Stimulated activated effector memory CD8-positive, alpha-beta T cell treated with anti-CD3 and anti-CD28 coated beads, Interleukin-12 subunit alpha, Interleukin-12 subunit beta, amount 100 ng/mL, for 72 hours (primary cell): ENCODE measurements at regions not wholly inside any gene's neighbourhood (a gene's known extent, or its start where the extent isn't known, plus 50 kb on each side); places are given as distances from the start of the nearest gene placed in this dataset.
"Not testable (repeated sequence)": the region's sequence is repeated elsewhere in the genome, so short reads cannot be mapped to it uniquely, and the experiment has no call there.

Experiments used
- ATAC-seq: fragments of 150-1000 bp; cut with Tn5 transposase; 2 replicates; pipeline ENCODE4 v1.10.0; 2021
- DNase-seq, 2 donors: peaks; one replicate each; pipeline ENCODE4 v3.0.0; 2021 to 2022; ENCODE audit warnings: low spot score in 2 of 2
- H3K27ac Mint-ChIP-seq: one replicate; pipeline ENCODE4 v1.8.0; 2022; ENCODE audit warnings: mild to moderate bottlenecking, mixed read lengths
- H3K36me3 Mint-ChIP-seq: one replicate; pipeline ENCODE4 v1.8.0; 2022; ENCODE audit warnings: mild to moderate bottlenecking, mixed read lengths
- H3K4me1 Mint-ChIP-seq: one replicate; pipeline ENCODE4 v1.8.0; 2022; ENCODE audit warnings: mixed read lengths
- H3K4me3 Mint-ChIP-seq: one replicate; pipeline ENCODE4 v1.8.0; 2022; ENCODE audit warnings: mild to moderate bottlenecking, mixed read lengths
- H3K9me3 Mint-ChIP-seq: one replicate; pipeline ENCODE4 v1.8.0; 2022; ENCODE audit warnings: mixed read lengths

- peaks cover under 1% of the 10 kb centered on the region for H3K9me3 Mint-ChIP-seq
- no peak overlapping the region for H3K4me3 Mint-ChIP-seq
- H3K27ac Mint-ChIP-seq, result no peak overlapping the region
- ATAC-seq, result no peak
- H3K4me1 Mint-ChIP-seq, result peaks cover 20% of the 10 kb centered on the region
- H3K36me3 Mint-ChIP-seq, result peaks cover 22% of the 10 kb centered on the region
- DNase-seq, result no peak
These were observed 52.0 kb downstream of the PRORP start for GRCh38 chr14:35174342-35174741.

GRCh38 chr14:35180179-35180578 is 57.8 kb downstream of the PRORP start:
- no peak for DNase-seq
- Mint-ChIP-seq H3K4me3 (no peak overlapping the region), H3K4me1 (peaks cover 15% of the 10 kb centered on the region), H3K9me3 (no peaks in the 10 kb centered on the region), H3K36me3 (peaks cover 11% of the 10 kb centered on the region), H3K27ac (peak overlapping the region; percentile 9)
- ATAC-seq, result no peak

- not testable (repeated sequence) for H3K27ac Mint-ChIP-seq, H3K9me3 Mint-ChIP-seq, H3K4me3 Mint-ChIP-seq, H3K4me1 Mint-ChIP-seq, ATAC-seq, DNase-seq
- peaks cover 17% of the 10 kb centered on the region for H3K36me3 Mint-ChIP-seq
These were observed 62.5 kb downstream of the PRORP start for GRCh38 chr14:35184891-35185290.

GRCh38 chr14:35189422-35189821 is 67.1 kb downstream of the PRORP start:
- peaks cover 8% of the 10 kb centered on the region for H3K4me1 Mint-ChIP-seq
- H3K27ac Mint-ChIP-seq, result no peak overlapping the region
- no peak for DNase-seq
- H3K36me3 Mint-ChIP-seq, result peaks cover 11% of the 10 kb centered on the region
- no peak for ATAC-seq
- H3K4me3 Mint-ChIP-seq, result no peak overlapping the region
- no peaks in the 10 kb centered on the region for H3K9me3 Mint-ChIP-seq

GRCh38 chr14:35193161-35193560 is 70.8 kb downstream of the PRORP start:
- Mint-ChIP-seq H3K9me3 (no peaks in the 10 kb centered on the region), H3K4me1 (peaks cover 26% of the 10 kb centered on the region), H3K27ac (no peak overlapping the region), H3K36me3 (peaks cover 5% of the 10 kb centered on the region), H3K4me3 (no peak overlapping the region)
- no peak for DNase-seq
- no peak for ATAC-seq

- not testable (repeated sequence) for H3K27ac Mint-ChIP-seq, H3K4me3 Mint-ChIP-seq, H3K9me3 Mint-ChIP-seq, H3K36me3 Mint-ChIP-seq, ATAC-seq, DNase-seq
- peaks cover 28% of the 10 kb centered on the region for H3K4me1 Mint-ChIP-seq
These were observed 71.8 kb downstream of the PRORP start for GRCh38 chr14:35194183-35194582.

- peak; percentile 83 for ATAC-seq
- Mint-ChIP-seq H3K36me3 (no peaks in the 10 kb centered on the region), H3K27ac (peak overlapping the region; percentile 14), H3K4me1 (peaks cover 36% of the 10 kb centered on the region), H3K9me3 (no peaks in the 10 kb centered on the region), H3K4me3 (peak overlapping the region; percentile 2)
- DNase-seq, result no peak
These were observed 74.2 kb downstream of the PRORP start for GRCh38 chr14:35196571-35196970.

- Mint-ChIP-seq H3K4me3 (peak overlapping the region; percentile 2), H3K36me3 (peaks cover under 1% of the 10 kb centered on the region), H3K4me1 (peaks cover 32% of the 10 kb centered on the region), H3K9me3 (no peaks in the 10 kb centered on the region), H3K27ac (peak overlapping the region; percentile 14)
- ATAC-seq (peak; percentile 95), DNase-seq (no peak)
These were observed 74.7 kb downstream of the PRORP start for GRCh38 chr14:35197015-35197414.

- ATAC-seq (peak; percentile 51), DNase-seq (no peak)
- Mint-ChIP-seq H3K4me1 (peaks cover 57% of the 10 kb centered on the region), H3K27ac (no peak overlapping the region), H3K9me3 (no peaks in the 10 kb centered on the region), H3K36me3 (peaks cover 6% of the 10 kb centered on the region), H3K4me3 (no peak overlapping the region)
These were observed 78.7 kb downstream of the PRORP start for GRCh38 chr14:35201066-35201465.

GRCh38 chr14:35202195-35202594 is 79.8 kb downstream of the PRORP start:
- H3K36me3 Mint-ChIP-seq, result peaks cover 6% of the 10 kb centered on the region
- H3K4me1 Mint-ChIP-seq, result peaks cover 50% of the 10 kb centered on the region
- ATAC-seq, result no peak
- peak overlapping the region; percentile 84 for H3K27ac Mint-ChIP-seq
- no peak overlapping the region for H3K4me3 Mint-ChIP-seq
- DNase-seq, result no peak
- no peaks in the 10 kb centered on the region for H3K9me3 Mint-ChIP-seq

GRCh38 chr14:35205737-35206136 is 83.4 kb downstream of the PRORP start:
- Mint-ChIP-seq H3K4me3 (no peak overlapping the region), H3K36me3 (peaks cover 6% of the 10 kb centered on the region), H3K27ac (peak overlapping the region; percentile 81), H3K4me1 (peaks cover 40% of the 10 kb centered on the region), H3K9me3 (no peaks in the 10 kb centered on the region)
- ATAC-seq (peak; percentile 35), DNase-seq (no peak)

GRCh38 chr14:35211067-35211466 is 81.1 kb upstream of the PSMA6 start:
- Mint-ChIP-seq H3K36me3 (no peaks in the 10 kb centered on the region), H3K9me3 (no peaks in the 10 kb centered on the region), H3K27ac (no peak overlapping the region), H3K4me1 (peaks cover 19% of the 10 kb centered on the region), H3K4me3 (no peak overlapping the region)
- DNase-seq (no peak), ATAC-seq (no peak)

- Mint-ChIP-seq H3K9me3 (no peaks in the 10 kb centered on the region), H3K27ac (peak overlapping the region; percentile 13)
- DNase-seq, result no peak
These were observed 79.6 kb upstream of the PSMA6 start for GRCh38 chr14:35212471-35213142.

GRCh38 chr14:35213143-35213788 is 78.9 kb upstream of the PSMA6 start:
- no peak overlapping the region for H3K4me3 Mint-ChIP-seq
- H3K36me3 Mint-ChIP-seq, result peaks cover 6% of the 10 kb centered on the region
- no peaks in the 10 kb centered on the region for H3K9me3 Mint-ChIP-seq
- ATAC-seq (no peak), DNase-seq (no peak)
- H3K27ac Mint-ChIP-seq, result no peak overlapping the region
- H3K4me1 Mint-ChIP-seq, result peaks cover 15% of the 10 kb centered on the region

More at GRCh38 chr14:35212471-35213142, 79.6 kb upstream of the PSMA6 start:
- H3K4me1 Mint-ChIP-seq, result peaks cover 15% of the 10 kb centered on the region
- ATAC-seq, result no peak
- no peaks in the 10 kb centered on the region for H3K36me3 Mint-ChIP-seq
- H3K4me3 Mint-ChIP-seq, result no peak overlapping the region

GRCh38 chr14:35213869-35214387 is 78.3 kb upstream of the PSMA6 start:
- no peak overlapping the region for H3K4me3 Mint-ChIP-seq
- no peak for ATAC-seq
- DNase-seq, result no peak
- H3K36me3 Mint-ChIP-seq, result peaks cover 6% of the 10 kb centered on the region
- H3K4me1 Mint-ChIP-seq, result peaks cover 15% of the 10 kb centered on the region
- H3K27ac Mint-ChIP-seq, result peak overlapping the region; percentile 26
- H3K9me3 Mint-ChIP-seq, result no peaks in the 10 kb centered on the region

GRCh38 chr14:35214402-35214801 is 77.8 kb upstream of the PSMA6 start:
- H3K4me3 Mint-ChIP-seq, H3K9me3 Mint-ChIP-seq, ATAC-seq, H3K36me3 Mint-ChIP-seq, DNase-seq: not testable (repeated sequence)
- H3K4me1 Mint-ChIP-seq, result peaks cover 15% of the 10 kb centered on the region
- peak overlapping the region; percentile 26 for H3K27ac Mint-ChIP-seq
